CD4-positive, alpha-beta T cell (primary cell): ENCODE measurements at regions not wholly inside any gene's neighbourhood (a gene's known extent, or its start where the extent isn't known, plus 50 kb on each side); places are given as distances from the start of the nearest gene placed in this dataset.

Source experiments
- ATAC-seq: fragments of 200-7000 bp; cut with Tn5 transposase; one replicate; pipeline ENCODE4 v1.10.0; 2022; ENCODE audit warnings: mild to moderate bottlenecking; ENCODE audit not compliant: poor library complexity
- CTCF ChIA-PET: fragments of 350-600 bp; sonication (Branson Sonifier 250); formaldehyde crosslinking; loops from one replicate; lab custom pipeline; 2021; ENCODE audit warnings: antibody characterized with exemption, inconsistent platforms; lab: Charles Lee
- POLR2A ChIA-PET: fragments of 350-600 bp; sonication (Branson Sonifier 250); formaldehyde crosslinking; loops from one replicate; lab custom pipeline; 2021; ENCODE audit warnings: antibody characterized with exemption, inconsistent platforms; lab: Charles Lee
- DNase-seq, 14 experiments: peaks; one replicate each; pipeline ENCODE4 v3.0.0-alpha.2; 2013 to 2020; ENCODE audit warnings: mixed read lengths in 2 of 14
- H3K27ac ChIP-seq, 2 donors: one replicate each; pipeline versions ENCODE4 v1.5.1 to v1.7.0; 2013; ENCODE audit warnings: low read length in 2 of 2, low read depth in 1 of 2, mild to moderate bottlenecking in 1 of 2
- H3K27me3 ChIP-seq, 2 experiments: 1 replicate in 1 of 2; 2 replicates in 1 of 2; pipeline versions ENCODE4 v1.6.1 to v1.7.0; 2013; ENCODE audit warnings: low read length in 2 of 2, control low read depth in 1 of 2, mild to moderate bottlenecking in 1 of 2, moderate library complexity in 1 of 2; ENCODE audit not compliant: insufficient read depth in 2 of 2, control insufficient read depth in 1 of 2
- H3K36me3 ChIP-seq: one replicate; pipeline ENCODE4 v1.6.1; 2013; ENCODE audit warnings: low read length, control low read depth; ENCODE audit not compliant: insufficient read depth
- H3K4me1 ChIP-seq: one replicate; pipeline ENCODE4 v1.6.1; 2013; ENCODE audit warnings: low read length, control low read depth; ENCODE audit not compliant: insufficient read depth
- H3K4me3 ChIP-seq: one replicate; pipeline ENCODE4 v1.5.1; 2013; ENCODE audit warnings: mild to moderate bottlenecking, low read length, moderate library complexity
- H3K9me3 ChIP-seq, 2 experiments: 1 replicate in 1 of 2; 2 replicates in 1 of 2; pipeline versions ENCODE4 v1.6.1 to v1.7.0; 2013; ENCODE audit warnings: low read length in 2 of 2, mild to moderate bottlenecking in 2 of 2, control low read depth in 1 of 2, moderate library complexity in 1 of 2; ENCODE audit not compliant: control insufficient read depth in 1 of 2, insufficient read depth in 1 of 2
- H3K27ac Mint-ChIP-seq: one replicate; pipeline ENCODE4 v1.8.0; 2020; ENCODE audit warnings: mixed read lengths
- H3K27me3 Mint-ChIP-seq: one replicate; pipeline ENCODE4 v1.8.0; 2021; ENCODE audit warnings: mixed read lengths
- H3K36me3 Mint-ChIP-seq: one replicate; pipeline ENCODE4 v1.8.0; 2021; ENCODE audit warnings: low read depth, mixed read lengths
- H3K4me1 Mint-ChIP-seq: one replicate; pipeline ENCODE4 v1.8.0; 2021; ENCODE audit warnings: low read depth, mixed read lengths
- H3K4me3 Mint-ChIP-seq: one replicate; pipeline ENCODE4 v1.8.0; 2020; ENCODE audit warnings: mild to moderate bottlenecking, mixed read lengths
- H3K9me3 Mint-ChIP-seq: one replicate; pipeline ENCODE4 v1.8.0; 2020; ENCODE audit warnings: mixed read lengths
- intact Hi-C, 2 experiments: fragments of 100-400 bp; cut with DNase I in 1 of 2; cut with micrococcal nuclease in 1 of 2; formaldehyde crosslinking; loops; one replicate each; pipeline versions ENCODE4 v1.15.1 to v1.9.0; 2023 to 2025; cut with DNase I, micrococcal nuclease
- TF ChIP-seq, protein P1 (sequence below): fragments of 200-600 bp; IDR thresholded peaks from one replicate; pipeline ENCODE4 v1.8.0; 2022; ENCODE audit warnings: antibody characterized with exemption, mild to moderate bottlenecking

DNA sequence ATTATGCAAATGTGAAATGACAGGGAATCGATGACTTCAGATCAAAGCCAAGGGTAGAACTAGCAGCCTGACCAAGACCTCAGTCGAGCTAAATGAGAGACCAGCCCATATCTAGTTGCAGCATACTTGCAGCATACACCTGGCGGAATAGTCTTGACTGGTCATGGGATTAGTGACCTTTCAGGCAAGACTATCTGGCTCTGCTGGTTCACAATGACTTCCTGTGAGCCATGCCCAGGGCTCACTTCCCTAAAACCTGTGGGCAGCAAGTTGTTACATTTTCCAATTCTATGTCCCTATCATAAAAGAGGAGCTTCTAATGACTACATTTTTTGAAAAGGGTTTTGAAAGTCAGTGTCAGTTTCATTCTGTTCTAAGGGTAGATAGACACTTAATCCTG is 1624.9 kb upstream of the CELF4 start:
- no peaks in the 10 kb centered on the region for H3K4me1 ChIP-seq
- H3K9me3 Mint-ChIP-seq, result peaks cover 2% of the 10 kb centered on the region
- H3K4me1 Mint-ChIP-seq, result no peaks in the 10 kb centered on the region
- H3K27ac ChIP-seq, result no peak overlapping the region
- ATAC-seq, result no peak
- no peaks in the 10 kb centered on the region for H3K27me3 ChIP-seq
- no peaks in the 10 kb centered on the region for H3K36me3 Mint-ChIP-seq
- no peaks in the 10 kb centered on the region for H3K27me3 Mint-ChIP-seq
- H3K9me3 ChIP-seq, result no peaks in the 10 kb centered on the region
- H3K27ac Mint-ChIP-seq, result no peak overlapping the region
- TF ChIP-seq, protein P1, sequence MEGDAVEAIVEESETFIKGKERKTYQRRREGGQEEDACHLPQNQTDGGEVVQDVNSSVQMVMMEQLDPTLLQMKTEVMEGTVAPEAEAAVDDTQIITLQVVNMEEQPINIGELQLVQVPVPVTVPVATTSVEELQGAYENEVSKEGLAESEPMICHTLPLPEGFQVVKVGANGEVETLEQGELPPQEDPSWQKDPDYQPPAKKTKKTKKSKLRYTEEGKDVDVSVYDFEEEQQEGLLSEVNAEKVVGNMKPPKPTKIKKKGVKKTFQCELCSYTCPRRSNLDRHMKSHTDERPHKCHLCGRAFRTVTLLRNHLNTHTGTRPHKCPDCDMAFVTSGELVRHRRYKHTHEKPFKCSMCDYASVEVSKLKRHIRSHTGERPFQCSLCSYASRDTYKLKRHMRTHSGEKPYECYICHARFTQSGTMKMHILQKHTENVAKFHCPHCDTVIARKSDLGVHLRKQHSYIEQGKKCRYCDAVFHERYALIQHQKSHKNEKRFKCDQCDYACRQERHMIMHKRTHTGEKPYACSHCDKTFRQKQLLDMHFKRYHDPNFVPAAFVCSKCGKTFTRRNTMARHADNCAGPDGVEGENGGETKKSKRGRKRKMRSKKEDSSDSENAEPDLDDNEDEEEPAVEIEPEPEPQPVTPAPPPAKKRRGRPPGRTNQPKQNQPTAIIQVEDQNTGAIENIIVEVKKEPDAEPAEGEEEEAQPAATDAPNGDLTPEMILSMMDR, result no peak
- POLR2A ChIA-PET, result no interaction called here
- no peak overlapping the region for H3K4me3 ChIP-seq
- intact Hi-C loops, result no loop called here
- no peak overlapping the region for H3K4me3 Mint-ChIP-seq
- no peak for DNase-seq
- CTCF ChIA-PET, result no interaction called here
- H3K36me3 ChIP-seq, result no peaks in the 10 kb centered on the region

- Mint-ChIP-seq H3K27me3 (no peaks in the 10 kb centered on the region), H3K36me3 (no peaks in the 10 kb centered on the region), H3K9me3 (peaks cover 2% of the 10 kb centered on the region), H3K4me3 (no peak overlapping the region), H3K27ac (no peak overlapping the region), H3K4me1 (no peaks in the 10 kb centered on the region)
- no peaks in the 10 kb centered on the region for H3K27me3 ChIP-seq
- POLR2A ChIA-PET, result no interaction called here
- H3K4me1 ChIP-seq, result no peaks in the 10 kb centered on the region
- ATAC-seq, result no peak
- H3K27ac ChIP-seq, result no peak overlapping the region
- TF ChIP-seq, protein P1, result no peak
- intact Hi-C loops, result no loop called here
- no peak for DNase-seq
- H3K36me3 ChIP-seq, result no peaks in the 10 kb centered on the region
- H3K4me3 ChIP-seq, result no peak overlapping the region
- CTCF ChIA-PET, result no interaction called here
- no peaks in the 10 kb centered on the region for H3K9me3 ChIP-seq
Measured at GRCh38 chr18:39188278-39188677, 1622.7 kb upstream of the CELF4 start.

DNA sequence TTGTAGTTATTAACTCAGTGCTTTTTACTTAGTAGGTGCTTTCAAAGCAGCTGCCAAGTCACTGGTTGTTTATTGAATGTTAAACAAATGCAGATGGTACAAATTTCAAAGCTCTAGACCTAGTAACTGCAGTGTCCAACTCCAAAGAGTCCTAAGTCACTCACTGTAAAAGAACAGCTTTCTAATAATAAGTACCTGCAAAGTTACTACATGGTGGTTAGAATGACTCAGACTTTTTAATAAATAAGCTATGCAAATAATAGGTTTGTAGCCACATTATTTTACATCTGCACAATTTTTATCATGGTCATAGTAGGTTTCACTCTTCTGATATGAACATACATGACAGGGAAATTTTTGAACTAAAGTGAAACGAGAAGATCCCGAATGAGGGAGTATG is 1620.4 kb upstream of the CELF4 start:
- Mint-ChIP-seq H3K4me3 (no peak overlapping the region), H3K9me3 (no peaks in the 10 kb centered on the region), H3K4me1 (no peaks in the 10 kb centered on the region), H3K27ac (no peak overlapping the region), H3K36me3 (no peaks in the 10 kb centered on the region), H3K27me3 (no peaks in the 10 kb centered on the region)
- CTCF ChIA-PET, result no interaction called here
- no peak overlapping the region for H3K27ac ChIP-seq
- H3K4me3 ChIP-seq, result no peak overlapping the region
- no peaks in the 10 kb centered on the region for H3K4me1 ChIP-seq
- H3K9me3 ChIP-seq, result no peaks in the 10 kb centered on the region
- no peak for ATAC-seq
- H3K27me3 ChIP-seq, result no peaks in the 10 kb centered on the region
- TF ChIP-seq, protein P1, result no peak
- no peaks in the 10 kb centered on the region for H3K36me3 ChIP-seq
- POLR2A ChIA-PET, result no interaction called here
- no peak for DNase-seq
- intact Hi-C loops, result no loop called here
